PC-9 (cell line): ENCODE measurements at regions not wholly inside any gene's neighbourhood (a gene's known extent, or its start where the extent isn't known, plus 50 kb on each side); places are given as distances from the start of the nearest gene placed in this dataset.

ENCODE experiments used
- BruUV-seq: library from RNA; stranded (reverse); fragments of 400-500 nt; replicated peaks from 2 replicates; lab custom pipeline; 2021; lab: Mats Ljungman, UMichigan
- CTCF ChIA-PET: fragments of 300-600 bp; sonication (Branson Sonifier 250); formaldehyde crosslinking; loops from one replicate; lab custom pipeline; 2022; ENCODE audit warnings: antibody characterized with exemption; lab: Charles Lee
- POLR2A ChIA-PET: fragments of 300-600 bp; sonication (Branson Sonifier 250); formaldehyde crosslinking; loops from one replicate; lab custom pipeline; 2022; ENCODE audit warnings: antibody characterized with exemption; ENCODE audit not compliant: unreplicated experiment; lab: Charles Lee
- DNase-seq, 2 experiments: peaks; one replicate each; pipeline versions ENCODE4 v3.0.0 to v3.0.0-alpha.2; 2015 to 2022; ENCODE audit warnings: mixed read lengths in 1 of 2
- H2AFZ ChIP-seq: fragments of 200-600 bp; sonication (generic); 2 replicates; pipeline ENCODE4 v1.8.1; 2017; ENCODE audit warnings: antibody characterized with exemption
- H3F3A ChIP-seq: fragments of 200-600 bp; sonication (generic); 2 replicates; pipeline ENCODE4 v1.8.1; 2017; ENCODE audit warnings: antibody characterized with exemption, mild to moderate bottlenecking, low read depth; ENCODE audit not compliant: insufficient read depth
- H3K27ac ChIP-seq: fragments of 200-600 bp; sonication (generic); 2 replicates; pipeline ENCODE4 v1.6.1; 2016; ENCODE audit warnings: mixed run types
- H3K27me3 ChIP-seq: fragments of 200-600 bp; sonication (generic); 2 replicates; pipeline ENCODE4 v1.6.1; 2016; ENCODE audit warnings: low read depth, mixed run types; ENCODE audit not compliant: insufficient read depth
- H3K36me3 ChIP-seq: fragments of 200-600 bp; sonication (generic); 2 replicates; pipeline ENCODE4 v1.6.1; 2016; ENCODE audit warnings: low read depth, mixed run types
- H3K4me1 ChIP-seq: fragments of 200-600 bp; sonication (generic); replicated peaks from 2 replicates; pipeline ENCODE4 v1.6.1; 2016; ENCODE audit warnings: mixed run types; ENCODE audit not compliant: insufficient read depth
- H3K4me2 ChIP-seq: fragments of 200-600 bp; sonication (generic); 2 replicates; pipeline ENCODE4 v1.6.1; 2017; ENCODE audit warnings: mixed run types
- H3K4me3 ChIP-seq: fragments of 200-600 bp; sonication (generic); 2 replicates; pipeline ENCODE4 v1.6.1; 2016; ENCODE audit warnings: mixed run types
- H3K79me2 ChIP-seq: fragments of 200-600 bp; sonication (generic); 2 replicates; pipeline ENCODE4 v1.6.1; 2017; ENCODE audit warnings: low read depth, mixed run types
- H3K9me2 ChIP-seq: fragments of 200-600 bp; sonication (generic); 2 replicates; pipeline ENCODE4 v1.8.1; 2017; ENCODE audit warnings: mild to moderate bottlenecking; ENCODE audit not compliant: insufficient read depth
- H3K9me3 ChIP-seq: fragments of 200-600 bp; sonication (generic); 2 replicates; pipeline ENCODE4 v1.8.1; 2016; ENCODE audit warnings: low read depth; ENCODE audit not compliant: insufficient read depth
- H4K20me1 ChIP-seq: fragments of 200-600 bp; sonication (generic); 2 replicates; pipeline ENCODE4 v1.8.1; 2017; ENCODE audit not compliant: insufficient read depth
- CTCF ChIP-seq: fragments of 200-600 bp; sonication (generic); conservative IDR thresholded peaks from 2 replicates; pipeline ENCODE4 v1.6.1; 2017; ENCODE audit warnings: mixed run types, antibody characterized with exemption, mild to moderate bottlenecking, moderate library complexity
- EZH2 ChIP-seq: fragments of 200-600 bp; sonication (generic); IDR thresholded peaks from 2 replicates; pipeline ENCODE4 v1.8.0; 2017; ENCODE audit warnings: antibody characterized with exemption, low read depth
- intact Hi-C: fragments of 100-400 bp; cut with micrococcal nuclease; formaldehyde crosslinking; loops from one replicate; pipeline ENCODE4 v1.10.0; 2022; ENCODE audit not compliant: unreplicated experiment

GRCh38 chr4:180285796-180286195 lies 1957.4 kb upstream of the TENM3 start:
- no peaks in the 10 kb centered on the region for H3K79me2 ChIP-seq
- H4K20me1 ChIP-seq = no peaks in the 10 kb centered on the region
- no peaks in the 10 kb centered on the region for H3K4me1 ChIP-seq
- H3K27me3 ChIP-seq = no peaks in the 10 kb centered on the region
- H3K36me3 ChIP-seq = no peaks in the 10 kb centered on the region
- CTCF ChIA-PET = no interaction called here
- no peaks in the 10 kb centered on the region for H3K9me3 ChIP-seq
- intact Hi-C loops = no loop called here
- H2AFZ ChIP-seq = no peak overlapping the region
- H3F3A ChIP-seq = no peaks in the 10 kb centered on the region
- no TSS peak for BruUV-seq
- H3K9me2 ChIP-seq = no peaks in the 10 kb centered on the region
- no peak for DNase-seq
- no peak for TF ChIP-seq CTCF
- no peak for TF ChIP-seq EZH2
- H3K27ac ChIP-seq = no peak overlapping the region
- H3K4me3 ChIP-seq = no peak overlapping the region
- POLR2A ChIA-PET = no interaction called here
- no peak overlapping the region for H3K4me2 ChIP-seq

- H3K79me2 ChIP-seq = no peaks in the 10 kb centered on the region
- TF ChIP-seq EZH2 (no peak), CTCF (no peak)
- DNase-seq = no peak
- ChIA-PET POLR2A (no interaction called here), CTCF (no interaction called here)
- H3K36me3 ChIP-seq = no peaks in the 10 kb centered on the region
- no peak overlapping the region for H2AFZ ChIP-seq
- no peak overlapping the region for H3K27ac ChIP-seq
- H3K9me3 ChIP-seq = no peaks in the 10 kb centered on the region
- no peaks in the 10 kb centered on the region for H3F3A ChIP-seq
- BruUV-seq = no TSS peak
- no peaks in the 10 kb centered on the region for H3K9me2 ChIP-seq
- H3K4me3 ChIP-seq = no peak overlapping the region
- H3K4me1 ChIP-seq = no peaks in the 10 kb centered on the region
- intact Hi-C loops = no loop called here
- H3K27me3 ChIP-seq = no peaks in the 10 kb centered on the region
- H3K4me2 ChIP-seq = no peak overlapping the region
- no peaks in the 10 kb centered on the region for H4K20me1 ChIP-seq
Observed at GRCh38 chr4:180292339-180292738, 1950.9 kb upstream of the TENM3 start.

- H4K20me1 ChIP-seq = no peaks in the 10 kb centered on the region
- DNase-seq = no peak
- H2AFZ ChIP-seq = no peak overlapping the region
- no peaks in the 10 kb centered on the region for H3K4me1 ChIP-seq
- H3K27ac ChIP-seq = no peak overlapping the region
- no peak overlapping the region for H3K4me3 ChIP-seq
- H3K27me3 ChIP-seq = no peaks in the 10 kb centered on the region
- no peaks in the 10 kb centered on the region for H3K9me3 ChIP-seq
- ChIA-PET CTCF (no interaction called here), POLR2A (no interaction called here)
- no peaks in the 10 kb centered on the region for H3F3A ChIP-seq
- no peaks in the 10 kb centered on the region for H3K79me2 ChIP-seq
- H3K4me2 ChIP-seq = no peak overlapping the region
- no TSS peak for BruUV-seq
- intact Hi-C loops = no loop called here
- H3K36me3 ChIP-seq = no peaks in the 10 kb centered on the region
- no peaks in the 10 kb centered on the region for H3K9me2 ChIP-seq
- TF ChIP-seq EZH2 = no peak
- TF ChIP-seq CTCF = no peak
Observed at GRCh38 chr4:180296036-180296599, 1947.1 kb upstream of the TENM3 start.
